HG03442 (cell line): ENCODE measurements at regions not wholly inside any gene's neighbourhood (a gene's known extent, or its start where the extent isn't known, plus 50 kb on each side); places are given as distances from the start of the nearest gene placed in this dataset.

Experiments used
- ATAC-seq: cut with Tn5 transposase; IDR thresholded peaks from one replicate; pipeline ENCODE4 v1.9.1; 2021; ENCODE audit warnings: mild to moderate bottlenecking, moderate library complexity; ENCODE audit not compliant: unreplicated experiment

GRCh38 chr5:93076096-93076495 lies 504.9 kb downstream of the NR2F1-AS1 start:
- no peak for ATAC-seq

GRCh38 chr5:93073547-93073946 lies 507.5 kb downstream of the NR2F1-AS1 start:
- ATAC-seq: no peak

- ATAC-seq: no peak
Measured at GRCh38 chr5:93072831-93073459, 508.1 kb downstream of the NR2F1-AS1 start.

- no peak for ATAC-seq
Measured at GRCh38 chr5:93071710-93072109, 509.3 kb downstream of the NR2F1-AS1 start.

GRCh38 chr5:93070938-93071337 lies 510.1 kb downstream of the NR2F1-AS1 start:
- ATAC-seq: no peak

- ATAC-seq: no peak
Measured at GRCh38 chr5:93069276-93069675, 511.7 kb downstream of the NR2F1-AS1 start.

- ATAC-seq: no peak
Measured at GRCh38 chr5:93062548-93062947, 518.5 kb downstream of the NR2F1-AS1 start.

- ATAC-seq: no peak
Measured at GRCh38 chr5:93058309-93058708, 522.7 kb downstream of the NR2F1-AS1 start.

GRCh38 chr5:93057311-93057710 lies 523.7 kb downstream of the NR2F1-AS1 start:
- ATAC-seq: no peak

GRCh38 chr5:93055971-93056370 lies 525.0 kb downstream of the NR2F1-AS1 start:
- no peak for ATAC-seq

- no peak for ATAC-seq
Measured at GRCh38 chr5:93055561-93055960, 525.5 kb downstream of the NR2F1-AS1 start.

GRCh38 chr5:93054424-93055163 lies 526.4 kb downstream of the NR2F1-AS1 start:
- ATAC-seq: no peak

GRCh38 chr5:93053825-93054224 lies 527.2 kb downstream of the NR2F1-AS1 start:
- ATAC-seq: no peak

- no peak for ATAC-seq
Measured at GRCh38 chr5:93048858-93049257, 532.2 kb downstream of the NR2F1-AS1 start.

GRCh38 chr5:93044859-93045666 lies 536.0 kb downstream of the NR2F1-AS1 start:
- ATAC-seq: no peak

GRCh38 chr5:93039888-93040287 lies 541.1 kb downstream of the NR2F1-AS1 start:
- ATAC-seq: no peak

GRCh38 chr5:93034621-93035590 lies 546.1 kb downstream of the NR2F1-AS1 start:
- ATAC-seq: no peak

GRCh38 chr5:93022796-93023447 lies 558.1 kb downstream of the NR2F1-AS1 start:
- no peak for ATAC-seq

GRCh38 chr5:93022211-93022610 lies 558.8 kb downstream of the NR2F1-AS1 start:
- ATAC-seq: no peak

- ATAC-seq: no peak
Measured at GRCh38 chr5:93019896-93020295, 561.1 kb downstream of the NR2F1-AS1 start.
